Lung (tissue), 11 donors: ENCODE measurements at regions not wholly inside any gene's neighbourhood (a gene's known extent, or its start where the extent isn't known, plus 50 kb on each side); places are given as distances from the start of the nearest gene placed in this dataset.

Source experiments
- ATAC-seq: fragments of 200-7000 bp; cut with Tn5 transposase; one replicate; pipeline ENCODE4 v1.9.1; 2020; ENCODE audit warnings: moderate number of reproducible peaks; ENCODE audit not compliant: insufficient read depth, low FRiP score
- DNase-seq, 3 donors: peaks; one replicate each; pipeline ENCODE4 v3.0.0-alpha.2; 2013 to 2017
- H3K27ac ChIP-seq, 2 donors: one replicate each; pipeline ENCODE4 v1.5.1; 2013; ENCODE audit warnings: mild to moderate bottlenecking in 2 of 2, moderate library complexity in 2 of 2, control low read depth in 1 of 2, inconsistent platforms in 1 of 2, low read depth in 1 of 2, low read length in 1 of 2
- H3K27me3 ChIP-seq, 3 donors: one replicate each; pipeline ENCODE4 v1.5.1; 2013; ENCODE audit warnings: low read length in 2 of 3; ENCODE audit not compliant: control insufficient read depth in 3 of 3, insufficient read depth in 3 of 3
- H3K36me3 ChIP-seq, 4 donors: one replicate each; pipeline ENCODE4 v1.5.1; 2013; ENCODE audit warnings: low read length in 4 of 4, mild to moderate bottlenecking in 1 of 4, moderate library complexity in 1 of 4; ENCODE audit not compliant: control insufficient read depth in 4 of 4, insufficient read depth in 4 of 4
- H3K4me1 ChIP-seq, 5 donors: one replicate each; pipeline ENCODE4 v1.5.1; 2013; ENCODE audit warnings: low read length in 5 of 5, mild to moderate bottlenecking in 2 of 5, moderate library complexity in 1 of 5; ENCODE audit not compliant: control insufficient read depth in 5 of 5, insufficient read depth in 5 of 5
- H3K4me3 ChIP-seq: one replicate; pipeline ENCODE4 v1.5.1; 2013; ENCODE audit warnings: mild to moderate bottlenecking, control low read depth, moderate library complexity
- H3K9ac ChIP-seq, 2 donors: one replicate each; pipeline ENCODE4 v1.5.1; 2013; ENCODE audit warnings: low read length in 2 of 2, control low read depth in 1 of 2; ENCODE audit not compliant: insufficient read depth in 1 of 2
- H3K9me3 ChIP-seq, 4 donors: one replicate each; pipeline ENCODE4 v1.5.1; 2013; ENCODE audit warnings: low read length in 3 of 4, mild to moderate bottlenecking in 1 of 4, moderate library complexity in 1 of 4; ENCODE audit not compliant: control insufficient read depth in 4 of 4, insufficient read depth in 3 of 4
- WGBS, 2 donors: extraction: QIAGEN DNeasy Blood & Tissue Kit; methylation state at CpG; one replicate each; pipeline ENCODE4 v1.1.7; 2013; 5-methylcytosine and 5-hydroxymethylcytosine counted together
- TF ChIP-seq, protein P1 (sequence below): IDR thresholded peaks from 2 replicates; pipeline ENCODE4 v1.5.1; 2012; ENCODE audit warnings: mild to moderate bottlenecking; ENCODE audit errors: control extremely low read depth, extremely low read depth
- donor health status: control.
- donor health status: control.
- donor health status: Bipolar disorder and iron deficiency.
- donor health status: healthy.
- donor health status: DM: yes; HTN: yes; CAD: no.

DNA sequence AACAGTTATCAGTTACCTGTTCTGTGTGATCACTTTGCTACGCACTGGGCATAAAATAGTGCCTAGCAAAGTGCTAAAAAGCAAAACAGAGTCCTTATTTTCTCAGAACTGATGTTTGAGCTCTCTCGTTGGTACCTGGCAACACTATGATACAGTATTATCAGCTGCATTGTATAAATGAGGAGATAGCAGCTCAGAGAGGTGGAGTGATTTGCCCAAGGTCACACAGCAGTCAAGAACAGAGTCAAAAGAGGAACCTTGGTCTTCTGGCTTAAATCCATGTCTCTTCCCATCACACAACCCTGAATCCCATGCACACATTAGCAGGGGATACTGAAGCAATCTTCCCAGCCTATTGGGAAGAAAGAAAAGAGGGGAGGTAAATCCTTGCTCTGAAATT lies 580.5 kb downstream of the SOX6 start:
- Histone ChIP-seq H3K9ac (no peak overlapping the region), H3K27ac (no peak overlapping the region), H3K4me3 (no peak overlapping the region), H3K4me1 (peaks cover 0 to 48% (median 23%) of the 10 kb centered on the region in 5 donors), H3K27me3 (no peaks in the 10 kb centered on the region), H3K36me3 (no peaks in the 10 kb centered on the region), H3K9me3 (no peaks in the 10 kb centered on the region)
- no peak for DNase-seq
- TF ChIP-seq, protein P1, sequence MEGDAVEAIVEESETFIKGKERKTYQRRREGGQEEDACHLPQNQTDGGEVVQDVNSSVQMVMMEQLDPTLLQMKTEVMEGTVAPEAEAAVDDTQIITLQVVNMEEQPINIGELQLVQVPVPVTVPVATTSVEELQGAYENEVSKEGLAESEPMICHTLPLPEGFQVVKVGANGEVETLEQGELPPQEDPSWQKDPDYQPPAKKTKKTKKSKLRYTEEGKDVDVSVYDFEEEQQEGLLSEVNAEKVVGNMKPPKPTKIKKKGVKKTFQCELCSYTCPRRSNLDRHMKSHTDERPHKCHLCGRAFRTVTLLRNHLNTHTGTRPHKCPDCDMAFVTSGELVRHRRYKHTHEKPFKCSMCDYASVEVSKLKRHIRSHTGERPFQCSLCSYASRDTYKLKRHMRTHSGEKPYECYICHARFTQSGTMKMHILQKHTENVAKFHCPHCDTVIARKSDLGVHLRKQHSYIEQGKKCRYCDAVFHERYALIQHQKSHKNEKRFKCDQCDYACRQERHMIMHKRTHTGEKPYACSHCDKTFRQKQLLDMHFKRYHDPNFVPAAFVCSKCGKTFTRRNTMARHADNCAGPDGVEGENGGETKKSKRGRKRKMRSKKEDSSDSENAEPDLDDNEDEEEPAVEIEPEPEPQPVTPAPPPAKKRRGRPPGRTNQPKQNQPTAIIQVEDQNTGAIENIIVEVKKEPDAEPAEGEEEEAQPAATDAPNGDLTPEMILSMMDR, result no peak
- no peak for ATAC-seq
- 82 to 88% methylated on average over 2 of the region's 2 CpGs for WGBS, 2 donors

DNA sequence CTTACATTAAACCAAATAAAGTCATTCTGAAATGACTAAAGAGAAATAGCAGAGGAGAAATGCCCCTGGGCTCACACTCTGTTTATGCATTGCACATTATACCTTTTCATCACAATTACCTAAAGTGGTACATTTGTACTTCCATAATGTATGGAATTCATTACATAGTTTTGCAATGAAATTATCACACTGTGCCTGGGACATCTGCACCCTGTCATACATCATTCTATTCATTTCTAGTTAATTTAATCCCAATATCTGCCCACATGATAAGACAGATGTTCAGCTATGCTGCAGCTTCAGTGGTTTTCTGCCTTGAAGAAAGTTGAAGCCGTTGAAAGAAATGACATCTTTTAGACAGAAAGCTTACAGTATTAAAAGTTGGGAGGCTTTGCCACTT lies 580.0 kb downstream of the SOX6 start:
- Histone ChIP-seq H3K9me3 (no peaks in the 10 kb centered on the region), H3K4me1 (peaks cover 0 to 52% (median 27%) of the 10 kb centered on the region in 5 donors), H3K4me3 (no peak overlapping the region), H3K9ac (no peak overlapping the region), H3K27me3 (no peaks in the 10 kb centered on the region), H3K36me3 (no peaks in the 10 kb centered on the region), H3K27ac (no peak overlapping the region)
- no peak for DNase-seq
- TF ChIP-seq, protein P1, result no peak
- ATAC-seq, result no peak
- WGBS, 2 donors, result 79 to 89% methylated on average over 1 of the region's 1 CpG

DNA sequence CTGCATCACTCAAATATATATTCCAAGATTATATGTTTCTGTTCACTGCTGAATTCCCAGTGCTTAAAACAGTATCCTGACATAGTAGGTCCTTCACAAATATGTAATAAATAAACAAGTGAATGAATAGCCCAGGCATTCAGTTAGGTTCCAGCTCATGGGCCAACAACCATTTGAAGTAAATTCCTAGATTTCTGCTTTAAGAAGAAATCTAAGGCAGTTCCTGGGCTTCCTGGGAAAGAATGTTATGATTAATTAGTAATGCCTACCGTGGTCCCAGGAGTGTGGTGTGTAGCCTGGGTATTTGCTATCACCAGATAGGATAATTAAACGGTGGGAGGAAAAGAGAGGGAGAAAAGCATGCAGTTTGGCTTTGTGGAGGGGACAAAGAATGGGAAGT lies 576.8 kb downstream of the SOX6 start:
- ATAC-seq, result no peak
- WGBS, 2 donors, result 58 to 77% methylated on average over 2 of the region's 2 CpGs
- H3K27ac ChIP-seq, result no peak overlapping the region

More for the DNA sequence above, 576.8 kb downstream of the SOX6 start:
- Histone ChIP-seq H3K9ac (no peak overlapping the region), H3K36me3 (no peaks in the 10 kb centered on the region), H3K4me3 (no peak overlapping the region), H3K27me3 (no peaks in the 10 kb centered on the region), H3K4me1 (peaks cover 0 to 32% (median 16%) of the 10 kb centered on the region in 5 donors), H3K9me3 (no peaks in the 10 kb centered on the region)
- no peak for DNase-seq
- TF ChIP-seq, protein P1, result no peak
